ENCODE measurements at regions not wholly inside any gene's neighbourhood (a gene's known extent, or its start where the extent isn't known, plus 50 kb on each side); places are given as distances from the start of the nearest gene placed in this dataset.
A peak's percentile ranks its signal among the peaks of the same experiment; 100 is the strongest.
"Not testable (repeated sequence)": the region's sequence is repeated elsewhere in the genome, so short reads cannot be mapped to it uniquely, and the experiment has no call there.

GRCh38 chr11:80987171-80987570 is 1546.3 kb upstream of the TENM4 start:
- no peak for DNase-seq

GRCh38 chr11:80986421-80987074 is 1545.7 kb upstream of the TENM4 start:
- no peak for DNase-seq

GRCh38 chr11:80980227-80980626 is 1539.4 kb upstream of the TENM4 start:
- peak; percentile 59 for DNase-seq

GRCh38 chr11:80973786-80974185 is 1533.0 kb upstream of the TENM4 start:
- DNase-seq = no peak

DNA sequence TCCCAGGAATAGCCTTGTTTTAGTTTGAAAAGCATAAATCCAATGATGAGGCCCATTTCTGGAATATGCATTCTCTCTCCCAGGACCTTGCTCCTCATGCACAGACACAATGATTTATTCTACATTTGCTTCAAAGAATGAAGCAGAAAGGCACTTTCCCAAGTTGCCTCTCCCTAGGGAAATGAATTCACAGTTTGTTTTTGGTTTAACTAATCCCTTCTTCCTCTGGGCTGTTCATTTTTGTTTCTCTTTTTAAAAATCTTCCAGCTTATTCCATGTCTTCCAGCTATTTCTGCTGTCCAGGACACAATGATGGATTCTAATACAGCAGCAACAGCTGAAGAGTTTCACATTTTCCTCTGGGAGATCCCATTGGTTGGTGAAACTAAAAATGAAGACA is 1529.2 kb upstream of the TENM4 start:
- DNase-seq = no peak

DNA sequence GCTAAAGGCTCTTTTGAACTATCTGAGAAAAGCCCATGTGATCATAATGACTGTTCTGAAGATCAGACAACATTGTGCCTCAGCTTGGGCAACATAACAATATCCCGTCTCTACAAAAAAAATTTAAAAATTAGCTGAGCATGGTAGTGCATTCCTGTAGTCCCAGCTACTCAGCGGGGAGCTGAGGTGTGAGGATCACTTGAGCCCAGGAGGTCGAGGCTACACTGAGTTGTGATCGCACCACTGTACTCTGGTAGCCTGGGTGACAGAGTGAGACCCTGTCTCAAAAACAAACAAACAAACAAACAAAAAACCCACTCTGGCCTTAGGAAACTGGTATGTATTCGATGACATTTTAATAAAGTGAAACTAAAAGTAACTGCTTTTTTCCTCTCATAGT is 1526.8 kb upstream of the TENM4 start:
- DNase-seq = no peak

DNA sequence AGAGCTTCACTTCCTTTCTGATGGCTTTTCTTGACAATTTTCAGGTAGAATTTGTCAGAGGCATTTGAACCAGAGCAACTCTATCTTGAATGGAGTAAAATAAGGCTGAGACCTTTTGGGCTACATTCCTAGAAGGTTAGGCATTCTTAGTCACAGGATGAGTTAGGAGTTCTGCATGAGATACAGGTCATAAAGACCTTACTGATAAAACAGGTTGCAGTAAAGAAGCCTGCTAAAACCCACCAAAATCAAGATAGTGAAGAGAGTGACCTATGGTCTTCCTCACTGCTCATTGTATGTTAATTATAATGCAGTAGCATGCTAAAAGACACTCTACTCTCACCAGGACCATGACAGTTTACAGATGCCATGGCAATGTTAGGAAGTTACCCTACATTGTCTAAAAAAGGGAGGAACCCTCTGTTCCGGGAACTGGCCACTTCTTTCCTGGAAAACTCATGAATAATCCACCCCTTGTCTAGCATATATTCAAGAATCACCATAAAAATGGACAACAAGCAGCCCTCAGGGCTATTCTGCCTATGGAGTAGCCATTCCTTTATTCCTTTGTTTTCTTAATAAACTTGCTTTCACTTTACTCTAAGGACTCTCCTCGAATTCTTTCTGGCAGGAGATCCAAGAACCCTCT is 1519.7 kb upstream of the TENM4 start:
- no peak for DNase-seq

DNA sequence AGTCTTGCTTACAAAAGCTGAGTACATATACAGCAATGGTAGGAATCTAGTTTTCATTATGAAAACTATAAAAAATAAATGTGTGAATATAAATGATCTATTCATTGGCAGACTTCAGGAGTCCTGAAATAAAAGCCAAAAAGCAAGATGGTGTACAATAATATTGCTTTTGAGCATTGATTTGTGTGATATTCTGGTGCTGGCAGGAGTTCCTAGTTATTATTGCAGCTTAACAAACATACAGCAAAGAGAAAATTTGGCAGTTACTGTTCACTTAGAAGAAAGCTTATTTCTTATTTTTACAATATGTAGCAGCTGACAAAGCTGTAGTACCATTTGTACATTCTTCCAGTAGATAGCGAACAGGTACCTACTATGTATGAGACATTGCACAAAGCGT is 1518.9 kb upstream of the TENM4 start:
- DNase-seq = no peak

DNA sequence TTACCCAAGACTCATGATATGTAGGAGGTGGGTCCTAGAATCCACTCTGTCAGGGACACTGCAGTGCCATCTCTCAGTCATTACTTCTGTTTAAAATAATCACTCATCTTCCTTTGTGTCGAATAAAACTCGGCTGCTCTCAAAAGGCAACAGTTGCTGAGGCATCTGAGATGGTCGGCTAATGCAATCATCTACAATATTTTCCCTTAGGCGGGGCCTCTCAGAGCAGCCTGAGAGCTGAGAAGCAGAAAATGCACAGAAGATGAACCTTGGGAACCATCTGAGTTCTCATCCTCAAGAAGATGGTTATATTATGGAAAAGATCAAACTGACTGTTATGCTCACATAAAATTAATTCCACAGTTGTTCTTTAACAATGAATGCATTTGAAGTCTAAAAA is 1518.2 kb upstream of the TENM4 start:
- no peak for DNase-seq

DNA sequence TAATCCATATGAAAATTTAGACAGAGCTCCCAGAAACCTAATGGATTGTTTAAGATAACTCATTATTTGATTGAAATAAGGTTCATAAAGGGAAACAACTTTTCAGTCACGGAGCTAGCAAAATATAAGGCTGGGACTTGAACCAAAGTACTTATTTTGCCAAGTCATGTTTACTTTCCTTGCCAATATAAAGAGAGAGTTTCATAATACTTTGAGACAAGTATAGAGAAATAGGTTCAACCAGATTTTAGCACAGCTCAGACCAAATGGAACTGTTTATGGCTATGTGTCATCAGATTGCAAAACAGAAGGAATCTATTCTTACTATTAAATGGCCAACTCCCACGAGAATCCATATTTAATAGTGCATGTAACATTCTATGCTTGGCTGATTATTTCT is 1517.5 kb upstream of the TENM4 start:
- no peak for DNase-seq

DNA sequence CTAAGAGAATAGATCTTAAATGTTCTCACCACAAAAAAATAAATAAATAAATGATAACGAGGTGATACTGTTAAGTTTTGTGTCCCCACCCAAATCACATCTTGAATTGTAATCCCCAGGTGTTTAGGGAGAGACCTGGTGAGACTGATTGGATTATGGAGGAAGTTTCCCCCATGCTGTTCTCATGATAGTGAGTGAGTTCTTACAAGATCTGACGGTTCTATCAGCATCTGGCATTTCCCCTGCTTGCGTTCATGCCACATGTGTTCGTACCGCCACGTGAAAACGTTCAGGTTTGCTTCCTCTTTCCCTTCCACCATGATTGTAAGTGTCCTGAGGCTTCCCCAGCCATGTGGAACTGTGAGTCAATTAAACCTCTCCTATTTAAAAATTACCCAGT is 1514.8 kb upstream of the TENM4 start:
- no peak for DNase-seq

- DNase-seq = no peak
These were observed 1508.0 kb upstream of the TENM4 start for GRCh38 chr11:80948781-80949180.

DNA sequence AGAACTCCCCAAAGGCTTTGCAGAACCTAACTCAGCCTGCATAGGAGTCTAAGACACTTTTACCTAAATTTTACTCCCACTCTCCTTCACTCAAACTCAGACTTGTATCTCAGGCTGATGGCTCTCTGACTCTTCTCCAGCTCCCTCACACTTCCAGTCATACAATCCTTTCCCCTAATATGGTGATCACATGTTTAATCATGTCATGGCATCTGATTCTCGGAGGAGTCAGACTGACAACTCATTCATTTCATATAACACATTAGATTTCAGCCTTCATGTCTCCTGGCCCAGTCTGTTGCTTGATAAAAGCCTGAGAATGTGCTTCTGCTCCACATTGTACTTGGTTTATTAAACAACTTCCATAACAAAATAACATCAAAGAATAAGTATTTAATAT is 1503.9 kb upstream of the TENM4 start:
- no peak for DNase-seq

DNA sequence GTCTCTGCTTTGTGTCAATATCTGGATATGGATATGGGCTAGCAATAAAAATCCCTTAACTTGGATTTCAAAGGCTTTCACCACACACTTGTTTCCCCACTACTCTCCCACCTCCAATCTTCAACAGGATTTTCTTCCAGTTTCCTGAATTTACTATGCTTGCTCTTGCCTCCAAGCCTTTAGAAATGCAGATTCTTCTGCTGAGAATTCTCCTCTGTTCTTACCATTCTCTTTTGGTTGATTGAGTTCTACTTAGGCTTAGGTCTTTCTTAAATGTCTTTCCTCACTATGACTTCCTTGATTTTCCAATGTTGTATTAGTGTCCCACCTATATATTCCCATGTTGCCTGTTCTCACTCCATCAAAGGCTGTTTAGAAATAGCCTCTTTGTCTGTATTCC is 1502.4 kb upstream of the TENM4 start:
- DNase-seq = no peak

- DNase-seq = no peak
These were observed 1497.0 kb upstream of the TENM4 start for GRCh38 chr11:80937842-80938241.

DNA sequence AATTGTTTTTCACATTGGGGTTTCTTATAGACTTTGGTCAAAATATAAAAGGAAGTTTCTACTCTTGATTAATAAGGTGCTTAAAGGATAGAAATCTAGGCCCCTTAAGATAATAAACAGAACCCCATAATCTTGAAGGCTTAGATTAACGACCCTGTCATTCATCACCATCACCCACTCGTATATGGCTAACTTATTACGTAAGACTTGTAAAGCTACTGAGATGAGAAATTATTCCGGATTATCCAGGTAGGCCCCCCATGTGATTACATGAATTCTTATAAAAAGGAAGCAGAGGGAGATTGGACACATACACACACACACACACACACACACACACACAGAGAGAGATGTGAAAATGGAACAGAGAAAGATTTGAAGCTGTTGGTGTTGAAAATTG is 1489.2 kb upstream of the TENM4 start:
- DNase-seq = no peak

DNA sequence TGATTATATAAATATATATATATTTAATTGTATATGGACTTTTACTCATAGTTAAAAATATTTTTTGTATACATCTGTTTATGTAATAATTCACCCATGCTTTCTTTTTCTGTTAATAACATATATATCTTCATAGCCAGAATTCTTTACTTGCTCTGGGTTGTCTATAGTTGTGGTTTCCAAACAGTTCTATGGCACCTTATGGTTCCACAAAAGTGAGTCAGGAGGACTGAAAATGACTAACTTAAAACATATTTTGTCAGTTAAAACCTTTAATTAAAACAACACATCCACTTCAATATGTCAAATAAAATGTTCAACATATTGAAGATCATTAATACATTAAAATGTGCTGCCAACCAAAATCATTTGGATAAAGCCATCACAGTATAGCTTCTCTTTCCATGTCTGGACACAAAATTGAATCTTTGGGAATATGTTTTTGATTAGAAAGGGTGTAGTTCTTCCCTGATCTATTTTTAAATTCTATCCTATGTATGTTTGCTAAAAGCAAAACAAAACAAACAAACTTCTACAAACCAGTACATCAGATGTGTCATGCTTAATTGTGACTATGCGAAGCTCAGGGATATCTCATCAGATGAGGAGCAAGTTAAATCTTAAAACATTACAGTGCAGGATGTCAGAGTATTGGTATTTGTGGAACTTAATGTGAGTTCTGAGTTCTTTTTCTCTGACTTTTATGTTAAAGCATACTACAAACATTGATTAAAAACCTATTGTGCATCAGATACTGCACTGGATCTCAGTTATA is 1488.4 kb upstream of the TENM4 start:
- DNase-seq = no peak

DNA sequence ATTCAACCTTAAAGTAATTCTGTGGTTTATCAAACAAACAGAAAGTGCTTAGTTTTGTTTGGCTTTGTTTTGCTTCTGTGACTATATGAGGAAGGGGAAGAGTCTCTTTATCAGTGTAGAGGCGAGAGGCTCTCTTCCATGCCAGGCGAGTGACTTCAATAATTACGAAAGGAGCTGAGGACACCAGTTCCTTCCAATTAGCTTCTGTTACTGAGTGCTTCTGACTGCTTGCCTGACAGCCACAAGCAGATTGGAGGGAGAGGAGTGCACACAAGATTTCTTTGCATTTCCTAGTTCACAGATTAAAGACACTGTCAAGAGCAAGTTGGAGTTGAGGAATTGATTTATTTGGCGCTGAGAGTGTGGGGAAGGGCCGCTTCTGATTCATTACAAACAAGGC is 1484.5 kb upstream of the TENM4 start:
- no peak for DNase-seq

DNA sequence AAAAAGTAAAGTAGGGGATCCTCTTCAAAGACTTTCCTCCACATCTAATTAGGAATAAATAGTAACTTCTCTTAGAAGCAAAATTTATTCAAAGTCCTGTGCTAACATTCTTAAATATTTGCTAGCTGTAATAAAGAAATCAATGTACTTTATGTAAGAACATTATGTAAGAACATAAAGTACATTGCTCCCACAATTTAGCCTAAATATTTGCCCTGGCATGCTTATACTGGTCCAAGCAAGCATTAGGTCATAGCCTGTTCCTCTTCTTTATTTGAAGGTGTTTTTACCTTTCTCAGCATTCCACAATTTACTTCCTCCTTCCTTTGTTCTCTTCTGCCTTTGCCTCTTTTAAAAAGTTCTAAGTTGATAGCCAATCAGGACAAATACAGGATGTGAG is 1480.5 kb upstream of the TENM4 start:
- not testable (repeated sequence) for DNase-seq

DNA sequence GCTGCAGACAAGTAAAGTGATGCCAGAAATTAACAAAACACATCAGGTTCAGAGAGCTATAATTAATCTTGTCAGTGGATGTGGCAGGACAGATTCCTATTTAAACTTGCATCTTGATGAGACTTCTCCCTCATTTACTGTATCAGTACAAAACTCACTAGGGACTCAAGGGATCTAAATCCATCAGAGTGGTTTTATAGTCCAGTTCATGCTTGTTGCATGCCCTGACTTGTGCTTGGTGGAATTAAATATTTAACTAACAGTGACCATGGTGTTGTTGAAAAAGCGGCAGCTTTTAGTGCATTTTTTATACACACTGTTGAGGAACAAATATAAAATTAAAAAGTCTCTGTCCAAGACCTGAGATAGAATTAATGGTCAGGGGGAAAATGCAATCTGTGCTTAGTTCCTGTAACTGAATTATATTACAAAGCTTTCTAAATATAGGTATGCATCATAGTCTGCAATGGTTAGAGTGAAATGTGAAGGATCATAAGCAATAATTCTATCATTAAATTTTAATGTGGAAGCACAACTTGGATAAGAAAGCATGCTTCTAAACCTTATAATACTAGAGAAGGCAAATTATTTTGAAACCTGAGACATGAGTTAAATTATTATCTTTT is 1475.5 kb upstream of the TENM4 start:
- DNase-seq = no peak

- DNase-seq = no peak
These were observed 1473.5 kb upstream of the TENM4 start for GRCh38 chr11:80914311-80914710.

GRCh38 chr11:80911666-80912065 is 1470.8 kb upstream of the TENM4 start:
- no peak for DNase-seq

DNA sequence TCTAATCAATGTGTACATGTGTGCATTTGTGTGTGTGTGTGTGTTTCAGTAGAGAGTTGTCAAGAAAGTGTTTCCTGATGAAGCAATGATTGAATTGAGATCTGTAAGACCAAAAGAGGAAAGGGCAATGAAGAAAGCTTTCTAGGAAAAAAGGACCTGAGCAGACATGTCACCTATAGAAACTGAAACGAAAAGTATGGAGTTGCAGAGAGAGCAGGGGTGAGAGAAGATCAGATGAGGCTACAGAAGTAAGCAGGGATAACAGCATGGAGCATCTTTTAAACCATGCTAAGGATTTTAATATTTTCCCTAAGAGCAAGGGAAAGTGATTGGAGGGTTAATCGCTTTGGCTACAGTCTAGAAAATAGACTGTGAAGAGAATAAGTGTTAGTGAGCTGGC is 1459.4 kb upstream of the TENM4 start:
- DNase-seq = no peak

- no peak for DNase-seq
These were observed 1458.6 kb upstream of the TENM4 start for GRCh38 chr11:80899381-80899780.

Measured in DMS53 (cell line).